Mesothelial cell of epicardium (in vitro differentiated cells): ENCODE measurements at regions not wholly inside any gene's neighbourhood (a gene's known extent, or its start where the extent isn't known, plus 50 kb on each side); places are given as distances from the start of the nearest gene placed in this dataset.

ENCODE experiments used
- DNase-seq, 2 experiments: peaks; one replicate each; pipeline ENCODE4 v3.0.0; 2021; ENCODE audit warnings: low spot score in 2 of 2; ENCODE audit not compliant: unreplicated experiment in 2 of 2
- H3K27ac Mint-ChIP-seq: 2 replicates; pipeline ENCODE4 v1.8.0; 2021; ENCODE audit warnings: mixed read lengths
- H3K27me3 Mint-ChIP-seq: 2 replicates; pipeline ENCODE4 v1.8.0; 2021; ENCODE audit warnings: low read depth, mixed read lengths
- H3K36me3 Mint-ChIP-seq: 2 replicates; pipeline ENCODE4 v1.8.0; 2021; ENCODE audit warnings: mixed read lengths
- H3K4me1 Mint-ChIP-seq: 2 replicates; pipeline ENCODE4 v1.8.0; 2021; ENCODE audit warnings: mixed read lengths
- H3K4me3 Mint-ChIP-seq: 2 replicates; pipeline ENCODE4 v1.8.0; 2021; ENCODE audit warnings: mild to moderate bottlenecking, moderate library complexity, mixed read lengths
- H3K9me3 Mint-ChIP-seq: 2 replicates; pipeline ENCODE4 v1.8.0; 2021; ENCODE audit warnings: mixed read lengths
- TF ChIP-seq, protein P1 (sequence below): fragments of 200-600 bp; sonication (generic); IDR thresholded peaks from one replicate; pipeline ENCODE4 v1.5.0; 2021; ENCODE audit warnings: antibody characterized with exemption; ENCODE audit not compliant: unreplicated experiment

DNA sequence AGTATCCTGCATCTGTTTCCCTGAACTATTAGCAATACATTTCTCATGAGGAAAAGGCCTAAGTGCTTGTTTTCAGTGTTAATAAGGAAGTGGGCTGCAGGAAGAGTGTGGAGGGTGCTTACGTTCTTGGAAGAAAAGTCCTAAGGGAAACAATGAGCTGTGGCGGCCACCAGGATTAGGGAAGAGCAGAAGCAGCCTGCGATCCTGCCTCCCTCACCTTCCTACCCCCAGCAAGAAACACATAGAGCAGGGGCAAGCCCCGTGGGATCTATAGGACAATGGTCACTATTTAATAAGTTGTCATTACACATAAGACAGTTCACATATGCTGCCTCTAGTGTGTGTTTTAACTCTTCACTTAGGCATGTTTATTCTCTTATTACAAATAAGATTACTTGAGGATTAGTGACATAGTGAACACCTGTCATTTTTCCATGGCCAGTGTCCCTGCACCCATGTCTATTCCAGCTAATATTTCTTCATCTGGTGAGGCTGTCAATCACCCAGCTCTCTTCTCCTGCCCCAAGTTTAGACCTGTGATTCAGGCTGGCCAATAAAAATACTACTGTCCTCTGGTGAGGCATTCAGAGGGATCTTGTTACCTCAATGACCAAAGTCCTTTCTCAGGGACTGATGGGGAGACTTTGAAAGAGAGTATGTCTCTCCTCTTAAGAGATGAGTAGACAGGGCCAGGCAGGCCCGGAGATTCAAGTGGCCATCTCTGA lies 510.9 kb upstream of the CELF4 start:
- H3K4me1 Mint-ChIP-seq = no peaks in the 10 kb centered on the region
- H3K27me3 Mint-ChIP-seq = peaks cover 17% of the 10 kb centered on the region
- no peak for DNase-seq
- TF ChIP-seq, protein P1, sequence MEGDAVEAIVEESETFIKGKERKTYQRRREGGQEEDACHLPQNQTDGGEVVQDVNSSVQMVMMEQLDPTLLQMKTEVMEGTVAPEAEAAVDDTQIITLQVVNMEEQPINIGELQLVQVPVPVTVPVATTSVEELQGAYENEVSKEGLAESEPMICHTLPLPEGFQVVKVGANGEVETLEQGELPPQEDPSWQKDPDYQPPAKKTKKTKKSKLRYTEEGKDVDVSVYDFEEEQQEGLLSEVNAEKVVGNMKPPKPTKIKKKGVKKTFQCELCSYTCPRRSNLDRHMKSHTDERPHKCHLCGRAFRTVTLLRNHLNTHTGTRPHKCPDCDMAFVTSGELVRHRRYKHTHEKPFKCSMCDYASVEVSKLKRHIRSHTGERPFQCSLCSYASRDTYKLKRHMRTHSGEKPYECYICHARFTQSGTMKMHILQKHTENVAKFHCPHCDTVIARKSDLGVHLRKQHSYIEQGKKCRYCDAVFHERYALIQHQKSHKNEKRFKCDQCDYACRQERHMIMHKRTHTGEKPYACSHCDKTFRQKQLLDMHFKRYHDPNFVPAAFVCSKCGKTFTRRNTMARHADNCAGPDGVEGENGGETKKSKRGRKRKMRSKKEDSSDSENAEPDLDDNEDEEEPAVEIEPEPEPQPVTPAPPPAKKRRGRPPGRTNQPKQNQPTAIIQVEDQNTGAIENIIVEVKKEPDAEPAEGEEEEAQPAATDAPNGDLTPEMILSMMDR = no peak
- no peak overlapping the region for H3K27ac Mint-ChIP-seq
- no peaks in the 10 kb centered on the region for H3K9me3 Mint-ChIP-seq
- no peaks in the 10 kb centered on the region for H3K36me3 Mint-ChIP-seq
- H3K4me3 Mint-ChIP-seq = no peak overlapping the region

DNA sequence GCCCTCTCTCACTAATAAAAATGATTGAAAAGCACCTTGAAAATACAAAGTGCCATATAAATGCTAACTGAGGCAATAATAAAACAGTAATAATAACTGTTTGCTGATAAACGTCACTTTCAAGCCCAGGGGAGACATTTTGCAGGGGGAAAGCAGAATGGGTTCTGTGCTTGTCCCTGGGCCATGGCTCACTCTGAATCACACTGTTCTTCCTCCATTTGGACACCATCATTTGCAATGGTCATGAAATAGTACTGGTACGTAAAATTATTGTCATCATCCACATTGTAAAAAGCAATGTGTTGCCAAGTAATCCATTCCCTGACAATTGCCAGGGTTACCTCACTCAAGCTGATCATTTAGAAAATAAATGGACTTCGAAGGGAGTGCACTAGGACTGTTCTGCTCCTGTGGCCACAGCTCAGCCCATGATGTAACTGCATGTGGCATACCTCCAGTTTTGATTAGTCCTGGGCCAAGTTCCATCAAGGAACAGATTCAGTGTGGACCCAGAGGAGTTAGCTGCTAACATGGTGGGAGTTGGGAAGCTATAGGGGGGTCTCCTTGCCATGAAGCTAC lies 508.8 kb upstream of the CELF4 start:
- Mint-ChIP-seq H3K27ac (no peak overlapping the region), H3K4me3 (no peak overlapping the region), H3K4me1 (no peaks in the 10 kb centered on the region), H3K9me3 (peaks cover 7% of the 10 kb centered on the region), H3K36me3 (no peaks in the 10 kb centered on the region), H3K27me3 (peaks cover 11% of the 10 kb centered on the region)
- no peak for DNase-seq
- TF ChIP-seq, protein P1 = no peak

DNA sequence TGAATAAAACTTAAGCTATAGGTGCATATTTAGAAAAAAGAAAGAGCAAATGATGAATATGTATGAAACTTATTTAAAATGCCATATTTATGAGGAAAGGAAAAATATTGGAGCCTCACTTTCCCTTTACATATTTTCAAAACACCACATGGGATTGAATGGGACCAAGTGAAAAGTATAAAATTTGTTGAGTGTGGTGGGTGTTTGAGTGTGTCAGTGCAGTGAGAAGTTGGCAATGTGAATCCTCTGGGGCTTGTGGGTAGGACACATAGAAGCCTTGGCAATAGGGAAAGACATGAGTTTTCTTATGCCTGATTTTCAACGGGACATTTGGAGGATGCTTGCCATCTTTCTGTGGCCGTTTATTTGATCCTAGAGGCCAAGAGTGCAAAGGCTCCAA lies 502.2 kb upstream of the CELF4 start:
- Mint-ChIP-seq H3K9me3 (peaks cover 7% of the 10 kb centered on the region), H3K27me3 (peaks cover 15% of the 10 kb centered on the region), H3K27ac (no peak overlapping the region), H3K4me1 (no peaks in the 10 kb centered on the region), H3K4me3 (no peak overlapping the region), H3K36me3 (no peaks in the 10 kb centered on the region)
- TF ChIP-seq, protein P1 = no peak
- no peak for DNase-seq

DNA sequence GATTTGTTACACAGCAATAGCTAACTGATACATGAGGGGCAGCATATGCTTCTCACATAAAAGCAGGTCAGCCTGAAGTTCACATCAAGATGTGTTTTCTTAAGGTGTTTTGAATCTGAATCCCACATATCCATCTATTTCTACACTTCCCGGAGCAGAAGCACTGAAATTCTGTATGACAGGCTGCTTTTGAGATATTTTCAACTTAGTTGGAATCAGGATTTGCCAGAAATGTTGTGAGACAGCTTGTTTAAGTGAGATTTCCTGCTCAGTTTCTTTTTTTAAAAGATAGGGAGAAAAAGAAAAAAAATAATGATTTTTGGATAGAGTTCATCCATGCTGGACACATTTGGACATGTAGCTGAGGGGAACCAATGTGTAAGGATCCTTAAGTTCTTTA lies 501.5 kb upstream of the CELF4 start:
- no peak overlapping the region for H3K4me3 Mint-ChIP-seq
- peaks cover 13% of the 10 kb centered on the region for H3K27me3 Mint-ChIP-seq
- DNase-seq = no peak
- no peak overlapping the region for H3K27ac Mint-ChIP-seq
- no peaks in the 10 kb centered on the region for H3K4me1 Mint-ChIP-seq
- TF ChIP-seq, protein P1 = no peak
- no peaks in the 10 kb centered on the region for H3K36me3 Mint-ChIP-seq
- peaks cover 7% of the 10 kb centered on the region for H3K9me3 Mint-ChIP-seq

DNA sequence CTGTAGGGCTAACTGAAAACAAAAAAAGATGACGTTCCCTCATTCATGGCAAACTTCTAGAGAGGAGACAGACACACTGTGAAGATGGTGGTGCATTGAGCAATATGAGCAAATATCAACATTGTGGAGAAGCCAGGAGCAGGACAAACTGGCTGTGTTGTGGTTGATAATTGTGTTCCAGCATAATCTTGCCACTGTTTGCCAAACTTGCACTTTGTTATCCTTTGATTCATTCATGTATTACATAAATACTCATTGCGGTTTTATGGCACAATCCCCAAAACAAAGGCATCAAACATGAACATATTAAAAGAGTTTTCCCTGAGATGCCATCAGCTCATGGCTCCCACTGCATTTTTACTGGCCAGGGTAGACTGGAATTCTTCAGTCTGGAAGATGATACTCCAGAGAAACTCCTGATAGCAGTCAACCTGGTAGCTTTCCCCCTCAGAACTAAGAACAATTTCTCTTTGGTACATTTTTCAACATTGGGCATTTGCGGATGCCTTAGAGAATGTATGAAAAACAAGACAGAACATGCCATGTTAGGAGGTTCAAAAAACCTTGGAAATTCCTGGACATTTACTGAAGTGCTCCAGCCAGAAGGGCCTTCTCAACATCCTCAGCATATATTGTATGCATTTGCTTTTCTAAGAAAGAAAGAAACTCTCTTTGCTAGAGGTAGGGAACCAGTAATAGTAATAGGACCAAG lies 487.4 kb upstream of the CELF4 start:
- H3K27me3 Mint-ChIP-seq = no peaks in the 10 kb centered on the region
- H3K27ac Mint-ChIP-seq = no peak overlapping the region
- H3K36me3 Mint-ChIP-seq = no peaks in the 10 kb centered on the region
- no peaks in the 10 kb centered on the region for H3K4me1 Mint-ChIP-seq
- DNase-seq = no peak
- peaks cover 4% of the 10 kb centered on the region for H3K9me3 Mint-ChIP-seq
- TF ChIP-seq, protein P1 = no peak
- H3K4me3 Mint-ChIP-seq = no peak overlapping the region
